Fibroblast of mammary gland (primary cell): ENCODE measurements at regions not wholly inside any gene's neighbourhood (a gene's known extent, or its start where the extent isn't known, plus 50 kb on each side); places are given as distances from the start of the nearest gene placed in this dataset.

Source experiments
- DNase-seq: peaks from one replicate; pipeline ENCODE4 v3.0.0-alpha.2; 2010; ENCODE audit warnings: low read depth
- H3K4me3 ChIP-seq: 2 replicates; pipeline ENCODE4 v1.5.1; 2011; ENCODE audit warnings: low read depth, mild to moderate bottlenecking, low read length, moderate library complexity; ENCODE audit not compliant: control insufficient read depth
- CTCF ChIP-seq: conservative IDR thresholded peaks from 2 replicates; pipeline ENCODE4 v1.5.1; 2011; ENCODE audit warnings: low read depth, low read length, inconsistent platforms; ENCODE audit not compliant: control insufficient read depth, insufficient read depth

GRCh38 chr1:162951553-162952315, 90.8 kb upstream of the CCDC190 start:
- no peak for TF ChIP-seq CTCF
- H3K4me3 ChIP-seq = no peak overlapping the region
- peak; percentile 6 for DNase-seq

GRCh38 chr1:162950187-162950586, 89.2 kb upstream of the CCDC190 start:
- no peak for TF ChIP-seq CTCF
- H3K4me3 ChIP-seq = no peak overlapping the region
- no peak for DNase-seq

GRCh38 chr1:162946701-162947100, 85.7 kb upstream of the CCDC190 start:
- DNase-seq = no peak
- H3K4me3 ChIP-seq = no peak overlapping the region
- TF ChIP-seq CTCF = no peak

- DNase-seq = no peak
Observed at GRCh38 chr1:162944974-162945674, 84.1 kb upstream of the CCDC190 start.

GRCh38 chr1:162943622-162944021, 82.6 kb upstream of the CCDC190 start:
- H3K4me3 ChIP-seq = no peak overlapping the region
- no peak for TF ChIP-seq CTCF

More at GRCh38 chr1:162944974-162945674, 84.1 kb upstream of the CCDC190 start:
- no peak overlapping the region for H3K4me3 ChIP-seq
- TF ChIP-seq CTCF = no peak

GRCh38 chr1:162942916-162943559, 82.1 kb upstream of the CCDC190 start:
- no peak for TF ChIP-seq CTCF
- peak; percentile 53 for DNase-seq
- H3K4me3 ChIP-seq = no peak overlapping the region

More at GRCh38 chr1:162943622-162944021, 82.6 kb upstream of the CCDC190 start:
- peak; percentile 59 for DNase-seq
